NCI-H1092 treated with DMSO at 0.1 percent for 48 hours (cell line): ENCODE measurements at regions not wholly inside any gene's neighbourhood (a gene's known extent, or its start where the extent isn't known, plus 50 kb on each side); places are given as distances from the start of the nearest gene placed in this dataset.
"Not testable (repeated sequence)": the region's sequence is repeated elsewhere in the genome, so short reads cannot be mapped to it uniquely, and the experiment has no call there.

Experiments
- DNase-seq: peaks from one replicate; lab custom pipeline; 2025; lab: John Stamatoyannopoulos, UW

- not testable (repeated sequence) for DNase-seq
These were observed 715.9 kb downstream of the IPMK start for GRCh38 chr10:57551774-57552173.

GRCh38 chr10:57535306-57535705 lies 732.4 kb downstream of the IPMK start:
- no peak for DNase-seq

- DNase-seq = no peak
These were observed 754.1 kb downstream of the IPMK start for GRCh38 chr10:57513637-57514036.

DNA sequence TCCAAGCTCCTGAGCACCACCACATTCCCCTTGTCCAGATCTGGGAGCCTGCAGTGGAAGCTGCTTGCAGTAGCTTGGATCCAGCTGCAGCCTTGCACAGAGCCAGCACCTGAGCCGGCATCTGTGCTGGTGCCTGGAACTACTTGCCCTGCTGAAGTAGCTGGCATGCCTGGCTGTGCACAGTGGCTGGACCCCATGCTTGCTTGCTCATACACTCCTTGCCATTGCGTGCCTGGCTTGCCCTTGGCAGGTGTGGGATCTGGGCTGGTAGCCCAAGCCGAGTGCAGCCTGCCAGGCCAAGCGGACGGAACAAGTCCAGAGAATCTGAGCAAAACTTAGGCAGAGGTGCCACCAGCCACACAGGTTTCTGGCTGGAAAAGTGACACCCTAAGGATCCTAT lies 759.9 kb downstream of the IPMK start:
- DNase-seq = no peak

GRCh38 chr10:57506414-57507094 lies 761.1 kb downstream of the IPMK start:
- DNase-seq = no peak

GRCh38 chr10:57494486-57494885 lies 773.2 kb downstream of the IPMK start:
- DNase-seq = no peak

DNA sequence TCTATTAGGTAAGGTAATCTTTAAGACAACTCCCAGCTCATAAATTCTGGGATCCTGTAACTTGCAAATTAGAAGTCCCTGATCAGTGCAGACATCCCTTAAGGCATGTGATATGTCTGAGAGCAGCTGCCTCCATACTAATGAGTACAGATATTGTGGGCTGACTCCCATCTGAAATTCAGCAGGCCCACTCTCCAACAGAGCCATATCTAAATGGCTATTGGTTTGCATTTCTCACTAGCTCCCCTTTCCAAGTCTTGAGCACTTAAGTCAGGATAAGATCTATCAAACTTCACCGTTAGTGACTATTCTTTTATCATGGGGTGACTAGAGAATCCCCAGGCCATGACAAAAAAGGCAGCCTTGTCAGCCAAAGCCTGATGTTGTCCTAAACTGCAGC lies 785.4 kb downstream of the IPMK start:
- no peak for DNase-seq

GRCh38 chr10:57472823-57473619 lies 794.7 kb downstream of the IPMK start:
- no peak for DNase-seq

DNA sequence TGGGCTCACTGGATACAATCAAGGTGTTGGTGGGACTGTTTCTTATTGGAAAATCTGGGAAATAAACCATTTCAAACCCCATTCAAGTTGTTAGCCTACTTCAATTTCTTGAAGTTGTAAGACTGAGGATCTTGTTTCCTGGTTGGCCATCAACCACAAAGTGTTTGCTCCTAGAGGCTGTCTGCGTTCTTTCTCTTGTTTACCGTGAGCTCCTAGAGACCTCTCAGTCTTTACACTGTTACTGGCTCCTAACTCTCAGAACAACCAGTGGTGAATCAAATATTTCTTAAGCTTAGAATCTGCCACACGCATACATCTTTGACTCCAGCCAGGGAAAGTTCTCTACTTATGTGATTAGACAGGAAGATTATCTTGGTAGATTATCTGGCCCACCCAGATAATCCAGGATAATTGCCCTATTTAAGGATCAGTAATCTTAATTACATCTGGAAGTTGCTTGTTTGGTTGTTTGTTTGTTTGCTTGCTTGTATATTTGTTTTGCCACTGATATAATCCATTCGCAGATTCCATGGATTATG lies 798.7 kb downstream of the IPMK start:
- DNase-seq = no peak

DNA sequence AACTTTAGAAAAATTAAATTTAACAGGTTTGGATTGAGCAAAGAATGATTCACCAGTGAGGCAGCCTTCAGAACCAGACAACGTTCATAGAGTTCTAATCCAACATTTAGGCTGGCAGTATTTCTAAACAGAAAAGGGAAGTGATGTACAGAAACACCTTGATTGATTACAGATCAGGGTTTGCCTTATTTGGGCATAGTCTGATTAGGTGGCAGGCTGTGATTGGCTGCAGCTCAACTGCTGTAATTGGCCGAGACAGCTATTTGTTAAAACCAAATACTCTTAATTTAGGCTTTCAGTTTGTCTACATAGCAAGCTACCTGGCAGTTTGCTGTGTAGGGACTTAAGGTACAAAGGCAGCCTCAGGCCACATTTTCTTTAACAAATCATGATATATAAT lies 802.5 kb downstream of the IPMK start:
- DNase-seq = no peak

GRCh38 chr10:57460540-57460939 lies 807.2 kb downstream of the IPMK start:
- DNase-seq = no peak

DNA sequence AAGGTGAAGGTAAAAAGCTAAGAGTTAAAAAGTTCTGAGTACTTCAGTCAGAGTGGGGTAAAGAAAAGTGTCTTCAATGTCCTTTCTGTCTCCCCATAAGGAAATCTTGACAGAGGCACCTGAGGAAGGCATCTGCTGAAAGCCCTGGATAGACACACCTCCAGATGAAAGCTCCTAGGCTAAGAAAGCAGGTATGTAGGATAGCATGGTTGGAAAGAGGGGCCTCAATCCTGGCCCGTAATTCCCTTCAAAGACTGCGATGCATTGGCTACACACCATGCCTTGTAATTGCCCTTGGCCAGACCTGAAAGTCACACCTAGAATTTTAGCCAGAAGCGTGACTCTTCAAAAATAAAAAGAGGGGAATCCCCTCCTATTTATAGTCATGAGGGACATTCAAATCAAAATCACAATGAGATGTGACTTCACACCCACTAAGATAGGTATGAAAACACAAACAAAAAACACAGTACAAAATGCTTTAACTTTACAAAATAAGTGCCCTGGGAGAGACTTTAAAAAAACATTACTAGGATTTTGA lies 809.7 kb downstream of the IPMK start:
- DNase-seq = no peak

GRCh38 chr10:57430376-57430775 lies 837.3 kb downstream of the IPMK start:
- no peak for DNase-seq

GRCh38 chr10:57420881-57421280 lies 846.8 kb downstream of the IPMK start:
- DNase-seq = no peak

- no peak for DNase-seq
These were observed 849.2 kb downstream of the IPMK start for GRCh38 chr10:57418476-57418875.

GRCh38 chr10:57395923-57396322 lies 871.8 kb downstream of the IPMK start:
- no peak for DNase-seq

DNA sequence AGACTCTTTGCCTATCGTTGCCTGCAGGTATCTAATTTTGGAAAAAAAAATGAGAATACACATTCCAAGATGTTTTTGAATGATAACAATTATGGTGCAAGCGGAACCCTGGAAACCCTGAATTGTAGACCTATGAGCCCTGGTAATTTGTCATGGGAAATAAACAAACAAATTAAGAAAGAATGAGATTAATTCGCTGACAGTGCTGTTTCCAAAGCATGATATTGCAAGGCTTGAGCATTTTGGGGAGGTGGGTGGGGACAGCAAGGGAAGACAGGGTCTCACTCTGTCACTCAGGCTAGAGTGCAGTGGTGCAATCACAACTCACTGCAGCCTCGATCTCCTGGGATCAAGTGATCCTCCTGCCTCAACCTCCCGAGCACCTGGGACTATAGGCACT lies 900.3 kb downstream of the IPMK start:
- no peak for DNase-seq

DNA sequence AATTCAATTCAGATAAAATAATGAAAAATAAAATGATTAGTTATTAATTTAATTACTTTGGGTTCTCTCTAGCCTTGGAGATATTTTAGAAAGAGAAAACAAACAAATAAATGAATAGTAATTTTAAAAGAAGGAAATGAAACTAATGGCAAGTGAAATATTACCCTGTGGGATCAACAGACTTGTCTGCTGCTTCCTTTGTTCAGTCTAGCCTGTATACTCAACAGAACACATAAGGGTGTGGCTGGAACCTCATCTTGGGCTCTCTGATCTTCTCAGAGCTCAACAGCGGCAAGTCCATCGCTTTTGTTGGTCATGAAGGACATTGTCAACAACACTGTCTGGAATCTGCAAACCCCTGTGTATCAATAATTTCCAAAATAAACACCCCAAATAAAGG lies 904.9 kb downstream of the IPMK start:
- DNase-seq = no peak

DNA sequence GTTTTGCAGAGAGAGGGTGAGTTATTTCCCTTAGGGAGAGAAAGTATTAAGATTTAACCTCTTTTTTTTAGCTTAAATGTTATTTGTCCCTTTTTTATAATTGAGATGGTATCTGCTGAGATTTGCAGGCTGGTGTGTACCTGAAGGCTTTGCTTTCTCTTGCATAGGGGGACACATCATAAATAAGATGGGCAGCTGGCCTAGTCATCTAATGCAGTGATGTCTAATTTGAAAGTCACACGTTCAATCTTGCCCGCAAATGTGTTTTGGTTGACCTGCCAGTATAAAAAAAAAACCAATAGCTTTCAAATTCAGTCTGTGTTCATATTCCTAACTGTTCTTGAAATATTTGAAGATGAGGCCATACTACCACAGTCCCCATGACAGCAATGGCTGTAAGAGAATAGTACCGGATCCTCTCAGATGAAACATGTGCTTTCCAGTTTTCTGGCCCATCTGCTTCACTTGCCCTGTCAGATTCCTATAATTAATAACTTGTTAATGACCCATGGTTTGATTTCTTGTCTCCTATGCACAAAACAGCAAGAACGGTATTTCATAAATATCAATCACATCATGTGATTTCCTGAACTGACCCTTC lies 914.2 kb downstream of the IPMK start:
- no peak for DNase-seq

GRCh38 chr10:57351076-57351475 lies 916.6 kb downstream of the IPMK start:
- DNase-seq = no peak

- DNase-seq = no peak
These were observed 926.4 kb downstream of the IPMK start for GRCh38 chr10:57341294-57341693.

- peak; percentile 24 for DNase-seq
These were observed 928.7 kb downstream of the IPMK start for GRCh38 chr10:57338823-57339558.
